ENCODE measurements at regions not wholly inside any gene's neighbourhood (a gene's known extent, or its start where the extent isn't known, plus 50 kb on each side); places are given as distances from the start of the nearest gene placed in this dataset.
A peak's percentile ranks its signal among the peaks of the same experiment; 100 is the strongest.

GRCh38 chr5:137567226-137567625, 68.1 kb upstream of the SPOCK1 start:
- no peak for DNase-seq

- no peak for DNase-seq
These were observed 67.7 kb upstream of the SPOCK1 start for GRCh38 chr5:137566780-137567179.

DNA sequence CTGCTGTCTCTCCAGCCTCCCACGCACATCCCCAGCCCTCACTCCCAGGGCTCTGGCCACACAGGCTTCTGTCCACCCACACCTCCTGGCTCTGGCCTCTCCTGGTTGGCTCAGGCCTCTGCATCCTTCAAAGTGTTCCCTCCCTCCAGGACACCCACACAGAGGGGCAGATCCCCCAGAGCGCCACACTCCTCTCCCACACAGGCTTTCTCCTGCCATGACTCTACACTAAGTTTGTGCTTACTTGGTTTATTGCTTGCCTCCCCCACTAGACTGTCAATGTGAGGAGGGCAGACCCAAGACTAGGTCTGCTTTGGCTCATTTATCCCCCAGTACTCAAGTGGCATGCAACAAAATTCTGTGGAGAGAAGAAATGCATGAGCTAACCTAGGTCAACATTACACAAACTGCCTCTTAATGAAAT, 67.0 kb upstream of the SPOCK1 start:
- no peak for DNase-seq

GRCh38 chr5:137565450-137565849, 66.3 kb upstream of the SPOCK1 start:
- no peak for DNase-seq

- no peak for DNase-seq
These were observed 65.4 kb upstream of the SPOCK1 start for GRCh38 chr5:137564398-137564961.

- DNase-seq, result peak; percentile 48
These were observed 64.7 kb upstream of the SPOCK1 start for GRCh38 chr5:137563646-137564397.

DNA sequence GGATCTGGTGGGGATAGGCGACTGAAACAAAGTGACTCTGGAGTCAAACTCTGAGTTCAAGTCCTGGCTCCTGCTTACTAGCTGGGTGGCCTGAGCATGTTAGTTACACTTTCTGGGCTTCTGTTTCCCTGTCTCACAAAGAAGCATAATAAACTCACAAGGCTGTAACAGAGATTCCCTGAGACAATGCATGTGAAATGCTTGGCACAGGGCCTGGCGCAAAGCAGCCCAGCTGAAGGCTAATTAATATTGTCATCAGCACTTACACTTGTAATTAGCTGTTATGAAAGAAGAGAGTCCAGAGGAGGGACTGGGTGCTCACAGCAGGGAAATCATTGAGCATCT, 64.1 kb upstream of the SPOCK1 start:
- no peak for DNase-seq

DNA sequence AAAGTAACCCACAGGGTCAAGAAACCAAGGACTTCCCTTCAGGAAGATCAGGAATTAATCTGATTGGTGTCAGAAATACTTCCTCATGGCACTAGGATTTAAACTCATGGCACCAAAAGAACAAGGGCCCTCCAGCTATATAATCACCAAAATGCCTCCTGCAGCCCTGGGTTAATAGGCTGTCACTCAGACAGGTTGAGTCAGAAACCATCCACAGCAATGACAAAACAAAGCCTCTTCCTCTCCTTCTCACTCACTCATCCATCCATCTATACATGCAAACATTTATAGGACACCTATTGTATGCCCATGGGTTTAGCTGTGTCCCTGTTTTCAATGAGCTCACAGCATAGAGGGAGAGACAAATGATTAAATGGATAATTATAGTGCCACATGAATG, 62.5 kb upstream of the SPOCK1 start:
- no peak for DNase-seq

GRCh38 chr5:137560420-137560819, 61.3 kb upstream of the SPOCK1 start:
- no peak for DNase-seq
